K562 (cell line): ENCODE measurements at regions not wholly inside any gene's neighbourhood (a gene's known extent, or its start where the extent isn't known, plus 50 kb on each side); places are given as distances from the start of the nearest gene placed in this dataset.

ENCODE experiments used
- ARID2 ChIP-seq: fragments of 450-650 bp; IDR thresholded peaks from 2 replicates; pipeline ENCODE4 v1.6.1; 2017; ENCODE audit warnings: antibody characterized with exemption, mild to moderate bottlenecking
- CTCF ChIP-seq, 3 experiments: IDR thresholded peaks in 2 of 3; conservative IDR thresholded peaks in 1 of 3; 2 replicates each; pipeline ENCODE4 v1.5.1; 2011 to 2012; ENCODE audit warnings: low read length in 3 of 3, mild to moderate bottlenecking in 3 of 3, control low read depth in 2 of 3, improper control_type of control experiment in 1 of 3, inconsistent platforms in 1 of 3, low read depth in 1 of 3, mixed read lengths in 1 of 3, moderate library complexity in 1 of 3; ENCODE audit not compliant: insufficient read depth in 2 of 3
- ELF1 ChIP-seq: fragments of 200-800 bp; sonication (Bioruptor generic); IDR thresholded peaks from 2 replicates; pipeline ENCODE4 v1.6.1; 2016; ENCODE audit warnings: missing genetic modification characterization, missing compliant biosample characterization
- HMGXB4 ChIP-seq: sonication (generic); formaldehyde crosslinking; IDR thresholded peaks from 2 replicates; pipeline ENCODE4 v1.8.1; 2023; ENCODE audit warnings: mild to moderate bottlenecking, missing genetic modification reagents
- RBM22 ChIP-seq: fragments of 200-400 bp; formaldehyde crosslinking; IDR thresholded peaks from 2 replicates; pipeline ENCODE4 v1.6.1; 2018; ENCODE audit warnings: low read length, low read depth; ENCODE audit not compliant: poor library complexity, severe bottlenecking
- SIX5 ChIP-seq, 2 experiments: IDR thresholded peaks; 2 replicates each; pipeline ENCODE4 v1.6.1; 2011; ENCODE audit warnings: low read length in 2 of 2, borderline replicate concordance in 1 of 2, low read depth in 1 of 2, mild to moderate bottlenecking in 1 of 2, moderate library complexity in 1 of 2; ENCODE audit not compliant: insufficient read depth in 1 of 2
- STAT5B ChIP-seq: fragments of 250-450 bp; sonication (Bioruptor Pico); IDR thresholded peaks from 2 replicates; pipeline ENCODE4 v1.8.0; 2021; ENCODE audit warnings: mild to moderate bottlenecking, inconsistent platforms

GRCh38 chr20:60851826-60852704 lies 400.0 kb upstream of the CDH4 start:
- no peak for TF ChIP-seq STAT5B (CRISPR knock-in tag)
- TF ChIP-seq HMGXB4 (CRISPR knock-in tag), result no peak
- no peak for TF ChIP-seq ARID2
- no peak for TF ChIP-seq SIX5 (IDR thresholded peaks at IDR 0.05; ENCODE audit: borderline replicate concordance in 1 of 2, insufficient read depth in 1 of 2, low read depth in 1 of 2, low read length in 2 of 2)
- peak; percentile 41 to 55 (median 45) for TF ChIP-seq CTCF (IDR thresholded peaks at IDR 0.05 in 2 of 3, conservative IDR thresholded peaks at IDR 0.05 in 1 of 3; ENCODE audit: insufficient read depth in 2 of 3, low read depth in 1 of 3, low read length in 3 of 3)
- no peak for TF ChIP-seq RBM22
- no peak for TF ChIP-seq ELF1 (tag)
